GM23338 (cell line): ENCODE measurements at regions not wholly inside any gene's neighbourhood (a gene's known extent, or its start where the extent isn't known, plus 50 kb on each side); places are given as distances from the start of the nearest gene placed in this dataset.

Experiments used
- ATAC-seq: fragments of 200-7000 bp; cut with Tn5 transposase; 3 replicates; pipeline ENCODE4 v1.9.1; 2020
- DNase-seq: peaks from one replicate; pipeline ENCODE4 v3.0.0-alpha.2; 2015; ENCODE audit warnings: low spot score
- H2AFZ ChIP-seq: fragments of 200-600 bp; sonication (generic); 2 replicates; pipeline ENCODE4 v1.8.0; 2016; ENCODE audit warnings: antibody characterized with exemption, mild to moderate bottlenecking, moderate library complexity
- H3F3A ChIP-seq: fragments of 200-600 bp; sonication (generic); replicated peaks from 2 replicates; pipeline ENCODE4 v1.8.0; 2017; ENCODE audit warnings: antibody characterized with exemption, mixed run types, low read depth
- H3K27ac ChIP-seq: fragments of 200-600 bp; sonication (generic); 2 replicates; pipeline ENCODE4 v1.6.1; 2016; ENCODE audit warnings: low read depth
- H3K27me3 ChIP-seq: fragments of 200-600 bp; sonication (generic); 2 replicates; pipeline ENCODE4 v1.8.0; 2016; ENCODE audit warnings: mild to moderate bottlenecking, mixed run types, moderate library complexity; ENCODE audit not compliant: insufficient read depth
- H3K36me3 ChIP-seq: fragments of 200-600 bp; sonication (generic); 2 replicates; pipeline ENCODE4 v1.8.0; 2016; ENCODE audit warnings: mild to moderate bottlenecking; ENCODE audit not compliant: insufficient read depth
- H3K4me1 ChIP-seq: fragments of 200-600 bp; sonication (generic); 2 replicates; pipeline ENCODE4 v1.8.0; 2016; ENCODE audit warnings: mild to moderate bottlenecking, moderate library complexity; ENCODE audit not compliant: insufficient read depth
- H3K4me2 ChIP-seq: fragments of 200-600 bp; sonication (generic); 2 replicates; pipeline ENCODE4 v1.7.1; 2017; ENCODE audit warnings: mixed run types
- H3K4me3 ChIP-seq: fragments of 200-600 bp; sonication (generic); 2 replicates; pipeline ENCODE4 v1.6.1; 2016; ENCODE audit warnings: mixed run types
- H3K79me2 ChIP-seq: fragments of 200-600 bp; sonication (generic); replicated peaks from 2 replicates; pipeline ENCODE4 v1.8.0; 2017; ENCODE audit warnings: mild to moderate bottlenecking; ENCODE audit not compliant: insufficient read depth
- H3K9me2 ChIP-seq: fragments of 200-600 bp; sonication (generic); 2 replicates; pipeline ENCODE4 v1.8.0; 2017; ENCODE audit not compliant: insufficient read depth
- H4K20me1 ChIP-seq: fragments of 200-600 bp; sonication (generic); replicated peaks from 2 replicates; pipeline ENCODE4 v1.8.0; 2017; ENCODE audit warnings: mild to moderate bottlenecking; ENCODE audit not compliant: insufficient read depth
- H3K27ac Mint-ChIP-seq: 2 replicates; pipeline ENCODE4 v1.8.0; 2020; ENCODE audit warnings: inconsistent platforms, mild to moderate bottlenecking, moderate library complexity, mixed read lengths
- H3K27me3 Mint-ChIP-seq: 3 replicates; pipeline ENCODE4 v1.8.0; 2022; ENCODE audit warnings: low read depth, mild to moderate bottlenecking, moderate library complexity, mixed read lengths, inconsistent platforms; ENCODE audit not compliant: insufficient read depth, poor library complexity
- H3K36me3 Mint-ChIP-seq: 3 replicates; pipeline ENCODE4 v1.8.0; 2021; ENCODE audit warnings: low read depth, mild to moderate bottlenecking, inconsistent platforms, moderate library complexity, mixed read lengths
- H3K4me1 Mint-ChIP-seq: 3 replicates; pipeline ENCODE4 v1.8.0; 2020; ENCODE audit warnings: mild to moderate bottlenecking, inconsistent platforms, mixed read lengths
- H3K4me3 Mint-ChIP-seq: 3 replicates; pipeline ENCODE4 v1.8.0; 2021; ENCODE audit warnings: moderate library complexity, mild to moderate bottlenecking, inconsistent platforms, mixed read lengths
- H3K9me3 Mint-ChIP-seq: 3 replicates; pipeline ENCODE4 v1.8.0; 2020; ENCODE audit warnings: moderate library complexity, mild to moderate bottlenecking, inconsistent platforms, mixed read lengths
- CREB1 ChIP-seq: fragments of 250-450 bp; sonication (Bioruptor Pico); IDR thresholded peaks from 2 replicates; pipeline ENCODE4 v1.5.0; 2020; ENCODE audit warnings: low read depth, mild to moderate bottlenecking, moderate library complexity
- ZNF114 ChIP-seq: fragments of 250-450 bp; sonication (Bioruptor Pico); IDR thresholded peaks from 2 replicates; pipeline ENCODE4 v1.5.0; 2020; ENCODE audit warnings: mild to moderate bottlenecking, moderate library complexity
- ZNF462 ChIP-seq: fragments of 250-450 bp; sonication (Bioruptor Pico); IDR thresholded peaks from 2 replicates; pipeline ENCODE4 v1.5.0; 2020; ENCODE audit warnings: mild to moderate bottlenecking, moderate library complexity
- TF ChIP-seq, protein P1 (sequence below), 2 experiments: fragments of 200-600 bp in 1 of 2; sonication (generic) in 1 of 2; conservative IDR thresholded peaks; 2 replicates each; pipeline versions ENCODE4 v1.5.1 to v1.6.1; 2016 to 2017; ENCODE audit warnings: antibody characterized with exemption in 2 of 2, low read depth in 2 of 2, mild to moderate bottlenecking in 2 of 2, moderate library complexity in 1 of 2

GRCh38 chr2:128401680-128402079 lies 83.0 kb upstream of the HS6ST1 start:
- H2AFZ ChIP-seq: no peak overlapping the region
- no peaks in the 10 kb centered on the region for H3K36me3 ChIP-seq
- peaks cover 10% of the 10 kb centered on the region for H3K4me1 ChIP-seq
- no peaks in the 10 kb centered on the region for H3K27me3 ChIP-seq
- DNase-seq (no peak), ATAC-seq (no peak)
- Mint-ChIP-seq H3K9me3 (peaks cover 3% of the 10 kb centered on the region; the same call in 1 of the 3 replicates), H3K36me3 (peaks cover 4% of the 10 kb centered on the region; the same call in 1 of the 3 replicates), H3K27ac (no peak overlapping the region), H3K27me3 (peaks cover 9% of the 10 kb centered on the region), H3K4me1 (peaks cover 15% of the 10 kb centered on the region), H3K4me3 (no peak overlapping the region)
- H4K20me1 ChIP-seq: no peaks in the 10 kb centered on the region
- H3K9me2 ChIP-seq: no peaks in the 10 kb centered on the region
- H3F3A ChIP-seq: no peaks in the 10 kb centered on the region
- H3K4me3 ChIP-seq: no peak overlapping the region
- TF ChIP-seq, protein P1, sequence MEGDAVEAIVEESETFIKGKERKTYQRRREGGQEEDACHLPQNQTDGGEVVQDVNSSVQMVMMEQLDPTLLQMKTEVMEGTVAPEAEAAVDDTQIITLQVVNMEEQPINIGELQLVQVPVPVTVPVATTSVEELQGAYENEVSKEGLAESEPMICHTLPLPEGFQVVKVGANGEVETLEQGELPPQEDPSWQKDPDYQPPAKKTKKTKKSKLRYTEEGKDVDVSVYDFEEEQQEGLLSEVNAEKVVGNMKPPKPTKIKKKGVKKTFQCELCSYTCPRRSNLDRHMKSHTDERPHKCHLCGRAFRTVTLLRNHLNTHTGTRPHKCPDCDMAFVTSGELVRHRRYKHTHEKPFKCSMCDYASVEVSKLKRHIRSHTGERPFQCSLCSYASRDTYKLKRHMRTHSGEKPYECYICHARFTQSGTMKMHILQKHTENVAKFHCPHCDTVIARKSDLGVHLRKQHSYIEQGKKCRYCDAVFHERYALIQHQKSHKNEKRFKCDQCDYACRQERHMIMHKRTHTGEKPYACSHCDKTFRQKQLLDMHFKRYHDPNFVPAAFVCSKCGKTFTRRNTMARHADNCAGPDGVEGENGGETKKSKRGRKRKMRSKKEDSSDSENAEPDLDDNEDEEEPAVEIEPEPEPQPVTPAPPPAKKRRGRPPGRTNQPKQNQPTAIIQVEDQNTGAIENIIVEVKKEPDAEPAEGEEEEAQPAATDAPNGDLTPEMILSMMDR (conservative IDR thresholded peaks at IDR 0.05; ENCODE audit: low read depth in 2 of 2): no peak
- TF ChIP-seq ZNF462 (CRISPR knock-in tag) (no peak), CREB1 (CRISPR knock-in tag) (no peak), ZNF114 (no peak)
- no peaks in the 10 kb centered on the region for H3K79me2 ChIP-seq
- H3K4me2 ChIP-seq: no peak overlapping the region
- H3K27ac ChIP-seq: no peak overlapping the region
